Body of pancreas (tissue), 4 donors: ENCODE measurements at regions not wholly inside any gene's neighbourhood (a gene's known extent, or its start where the extent isn't known, plus 50 kb on each side); places are given as distances from the start of the nearest gene placed in this dataset.
A peak's percentile ranks its signal among the peaks of the same experiment; 100 is the strongest.
"Not testable (repeated sequence)": the region's sequence is repeated elsewhere in the genome, so short reads cannot be mapped to it uniquely, and the experiment has no call there.

ENCODE experiments used
- ATAC-seq: fragments of 150-250 bp; one replicate; pipeline ENCODE4 v1.9.1; 2016
- DNase-seq, 4 donors: peaks; one replicate each; pipeline ENCODE4 v3.0.0-alpha.2; 2019
- H3K27ac ChIP-seq, 4 donors: fragments of 200-600 bp; sonication (generic); 1 replicate in 3 of 4; 2 replicates in 1 of 4; pipeline versions ENCODE4 v1.5.1 to v1.6.1; 2016 to 2019; ENCODE audit warnings: mild to moderate bottlenecking in 1 of 4, mixed read lengths in 1 of 4, moderate library complexity in 1 of 4
- H3K27me3 ChIP-seq, 2 donors: fragments of 200-600 bp; sonication (generic); one replicate each; pipeline ENCODE4 v1.6.0; 2016; ENCODE audit warnings: mild to moderate bottlenecking in 1 of 2
- H3K36me3 ChIP-seq, 2 donors: fragments of 200-600 bp; sonication (generic); replicated peaks in 1 of 2; 2 replicates each; pipeline ENCODE4 v1.5.1; 2016; ENCODE audit warnings: low read depth in 2 of 2; ENCODE audit not compliant: insufficient read depth in 1 of 2
- H3K4me1 ChIP-seq: fragments of 200-600 bp; sonication (generic); one replicate; pipeline ENCODE4 v1.6.0; 2016
- H3K4me3 ChIP-seq, 2 donors: fragments of 200-600 bp; sonication (generic); 1 replicate in 1 of 2; 2 replicates in 1 of 2; pipeline ENCODE4 v1.5.1; 2016 to 2019
- H3K9me3 ChIP-seq, 3 donors: fragments of 200-600 bp; sonication (generic); 1 replicate in 2 of 3; 2 replicates in 1 of 3; pipeline ENCODE4 v1.5.1; 2016
- CTCF ChIP-seq, 7 experiments: fragments of 450-650 bp in 4 of 7; fragments of 200-600 bp in 3 of 7; sonication (generic) in 3 of 7; IDR thresholded peaks; one replicate each; pipeline ENCODE4 v1.5.1; 2016 to 2019; ENCODE audit warnings: antibody characterized with exemption in 7 of 7
- POLR2A ChIP-seq, 3 donors: fragments of 450-650 bp; IDR thresholded peaks; one replicate each; pipeline ENCODE4 v1.6.1; 2016; ENCODE audit warnings: antibody characterized with exemption in 3 of 3, mild to moderate bottlenecking in 2 of 3
- WGBS, 2 donors: methylation state at CpG; one replicate each; pipeline ENCODE4 v1.1.5; 2017; 5-methylcytosine and 5-hydroxymethylcytosine counted together
- intact Hi-C: fragments of 100-400 bp; cut with DNase I; formaldehyde crosslinking; loops from one replicate; pipeline ENCODE4 v1.15.1; 2023

- Histone ChIP-seq H3K9me3 (no peaks in the 10 kb centered on the region), H3K27ac (no peak overlapping the region), H3K4me1 (no peaks in the 10 kb centered on the region), H3K27me3 (no peaks in the 10 kb centered on the region), H3K4me3 (no peak overlapping the region), H3K36me3 (no peaks in the 10 kb centered on the region)
- WGBS, 2 donors: 40 to 59% methylated on average over 2 of the region's 2 CpGs
- DNase-seq (no peak), ATAC-seq (no peak)
- TF ChIP-seq POLR2A (IDR thresholded peaks at IDR 0.05) (no peak), CTCF (IDR thresholded peaks at IDR 0.05) (no peak)
- intact Hi-C loops: no loop called here
Measured at GRCh38 chrY:16454799-16455198, 1425.2 kb downstream of the CDY2B start.

- ATAC-seq (no peak), DNase-seq (no peak)
- H3K4me1 ChIP-seq: no peaks in the 10 kb centered on the region
- H3K36me3 ChIP-seq: no peaks in the 10 kb centered on the region
- no peaks in the 10 kb centered on the region for H3K9me3 ChIP-seq
- intact Hi-C loops: no loop called here
- no peaks in the 10 kb centered on the region for H3K27me3 ChIP-seq
- WGBS, 2 donors: 69 to 83% methylated on average over 2 of the region's 2 CpGs
- no peak overlapping the region for H3K4me3 ChIP-seq
- no peak overlapping the region for H3K27ac ChIP-seq
- TF ChIP-seq POLR2A (IDR thresholded peaks at IDR 0.05): no peak
- TF ChIP-seq CTCF (IDR thresholded peaks at IDR 0.05): no peak
Measured at GRCh38 chrY:16446152-16446551, 1433.9 kb downstream of the CDY2B start.

- H3K27ac ChIP-seq, DNase-seq, H3K4me1 ChIP-seq, H3K9me3 ChIP-seq, H3K4me3 ChIP-seq, H3K36me3 ChIP-seq, intact Hi-C loops, H3K27me3 ChIP-seq, ATAC-seq: not testable (repeated sequence)
- no CpG with 5 or more reads among the region's 2 CpGs for WGBS, 2 donors
Measured at GRCh38 chrY:16409206-16409923, 1470.7 kb downstream of the CDY2B start.

GRCh38 chrY:16379458-16379857 lies 1500.6 kb downstream of the CDY2B start:
- H3K4me3 ChIP-seq, H3K27ac ChIP-seq, H3K4me1 ChIP-seq, H3K27me3 ChIP-seq, intact Hi-C loops, ATAC-seq, DNase-seq, H3K36me3 ChIP-seq, H3K9me3 ChIP-seq: not testable (repeated sequence)
- no CpG with 5 or more reads among the region's 4 CpGs for WGBS, 2 donors

- H3K9me3 ChIP-seq, DNase-seq, intact Hi-C loops, H3K4me1 ChIP-seq, ATAC-seq, H3K4me3 ChIP-seq, H3K36me3 ChIP-seq, H3K27me3 ChIP-seq, H3K27ac ChIP-seq: not testable (repeated sequence)
- WGBS, 2 donors: no CpG with 5 or more reads among the region's 1 CpG
Measured at GRCh38 chrY:16341592-16341991, 1538.4 kb downstream of the CDY2B start.

GRCh38 chrY:16330032-16330758 lies 1549.8 kb downstream of the CDY2B start:
- WGBS, 2 donors: no CpG with 5 or more reads among the region's 6 CpGs
- DNase-seq, H3K27ac ChIP-seq, intact Hi-C loops, H3K9me3 ChIP-seq, H3K27me3 ChIP-seq, H3K4me3 ChIP-seq, H3K36me3 ChIP-seq, H3K4me1 ChIP-seq: not testable (repeated sequence)
- ATAC-seq: peak; percentile 45

- H3K27me3 ChIP-seq, H3K36me3 ChIP-seq, DNase-seq, H3K4me3 ChIP-seq, H3K27ac ChIP-seq, intact Hi-C loops, H3K9me3 ChIP-seq, H3K4me1 ChIP-seq: not testable (repeated sequence)
- ATAC-seq: peak; percentile 53
- no CpG with 5 or more reads among the region's 8 CpGs for WGBS, 2 donors
Measured at GRCh38 chrY:16329135-16329820, 1550.7 kb downstream of the CDY2B start.
